Endothelial cell (in vitro differentiated cells): ENCODE measurements at regions not wholly inside any gene's neighbourhood (a gene's known extent, or its start where the extent isn't known, plus 50 kb on each side); places are given as distances from the start of the nearest gene placed in this dataset.

Experiments used
- DNase-seq: peaks from one replicate; pipeline ENCODE4 v3.0.0; 2021; ENCODE audit warnings: low spot score
- H3K27ac Mint-ChIP-seq: one replicate; pipeline ENCODE4 v1.8.0; 2021; ENCODE audit warnings: mixed read lengths, inconsistent platforms; ENCODE audit not compliant: unreplicated experiment
- H3K27me3 Mint-ChIP-seq: one replicate; pipeline ENCODE4 v1.8.0; 2021; ENCODE audit warnings: mild to moderate bottlenecking, moderate library complexity, mixed read lengths, inconsistent platforms; ENCODE audit not compliant: unreplicated experiment
- H3K36me3 Mint-ChIP-seq: one replicate; pipeline ENCODE4 v1.8.0; 2021; ENCODE audit warnings: mild to moderate bottlenecking, low read depth, mixed read lengths, inconsistent platforms; ENCODE audit not compliant: unreplicated experiment
- H3K4me1 Mint-ChIP-seq: one replicate; pipeline ENCODE4 v1.8.0; 2021; ENCODE audit warnings: mild to moderate bottlenecking, mixed read lengths, inconsistent platforms; ENCODE audit not compliant: unreplicated experiment
- H3K4me3 Mint-ChIP-seq: one replicate; pipeline ENCODE4 v1.8.0; 2021; ENCODE audit warnings: mild to moderate bottlenecking, mixed read lengths, inconsistent platforms; ENCODE audit not compliant: unreplicated experiment
- H3K9me3 Mint-ChIP-seq: one replicate; pipeline ENCODE4 v1.8.0; 2021; ENCODE audit warnings: mixed read lengths, inconsistent platforms; ENCODE audit not compliant: unreplicated experiment
- CTCF ChIP-seq: fragments of 200-600 bp; sonication (generic); IDR thresholded peaks from one replicate; pipeline ENCODE4 v1.5.0; 2021; ENCODE audit warnings: antibody characterized with exemption; ENCODE audit not compliant: unreplicated experiment

- Mint-ChIP-seq H3K27me3 (no peaks in the 10 kb centered on the region), H3K4me1 (peaks cover 2% of the 10 kb centered on the region), H3K27ac (no peak overlapping the region), H3K4me3 (no peak overlapping the region), H3K9me3 (no peaks in the 10 kb centered on the region), H3K36me3 (no peaks in the 10 kb centered on the region)
- DNase-seq: no peak
- no peak for TF ChIP-seq CTCF
Observed at GRCh38 chrX:39903343-39903742, 194.4 kb downstream of the BCOR start.

- no peak for TF ChIP-seq CTCF
- peaks cover 8% of the 10 kb centered on the region for H3K4me1 Mint-ChIP-seq
- H3K27me3 Mint-ChIP-seq: no peaks in the 10 kb centered on the region
- H3K36me3 Mint-ChIP-seq: no peaks in the 10 kb centered on the region
- H3K27ac Mint-ChIP-seq: no peak overlapping the region
- H3K9me3 Mint-ChIP-seq: no peaks in the 10 kb centered on the region
- no peak for DNase-seq
- H3K4me3 Mint-ChIP-seq: no peak overlapping the region
Observed at GRCh38 chrX:39903937-39904336, 193.8 kb downstream of the BCOR start.

- Mint-ChIP-seq H3K4me1 (peaks cover 11% of the 10 kb centered on the region), H3K9me3 (no peaks in the 10 kb centered on the region), H3K27me3 (no peaks in the 10 kb centered on the region), H3K36me3 (no peaks in the 10 kb centered on the region), H3K4me3 (no peak overlapping the region), H3K27ac (no peak overlapping the region)
- DNase-seq: no peak
- no peak for TF ChIP-seq CTCF
Observed at GRCh38 chrX:39904816-39905537, 192.8 kb downstream of the BCOR start.

- DNase-seq: no peak
- Mint-ChIP-seq H3K4me3 (no peak overlapping the region), H3K36me3 (no peaks in the 10 kb centered on the region), H3K9me3 (no peaks in the 10 kb centered on the region), H3K27me3 (no peaks in the 10 kb centered on the region), H3K4me1 (peaks cover 11% of the 10 kb centered on the region), H3K27ac (no peak overlapping the region)
- no peak for TF ChIP-seq CTCF
Observed at GRCh38 chrX:39905538-39905891, 192.2 kb downstream of the BCOR start.

- Mint-ChIP-seq H3K4me1 (peaks cover 11% of the 10 kb centered on the region), H3K36me3 (no peaks in the 10 kb centered on the region), H3K9me3 (no peaks in the 10 kb centered on the region), H3K27me3 (no peaks in the 10 kb centered on the region), H3K27ac (no peak overlapping the region), H3K4me3 (no peak overlapping the region)
- TF ChIP-seq CTCF: no peak
- no peak for DNase-seq
Observed at GRCh38 chrX:39905946-39906345, 191.8 kb downstream of the BCOR start.
